ENCODE measurements at regions not wholly inside any gene's neighbourhood (a gene's known extent, or its start where the extent isn't known, plus 50 kb on each side); places are given as distances from the start of the nearest gene placed in this dataset.

DNA sequence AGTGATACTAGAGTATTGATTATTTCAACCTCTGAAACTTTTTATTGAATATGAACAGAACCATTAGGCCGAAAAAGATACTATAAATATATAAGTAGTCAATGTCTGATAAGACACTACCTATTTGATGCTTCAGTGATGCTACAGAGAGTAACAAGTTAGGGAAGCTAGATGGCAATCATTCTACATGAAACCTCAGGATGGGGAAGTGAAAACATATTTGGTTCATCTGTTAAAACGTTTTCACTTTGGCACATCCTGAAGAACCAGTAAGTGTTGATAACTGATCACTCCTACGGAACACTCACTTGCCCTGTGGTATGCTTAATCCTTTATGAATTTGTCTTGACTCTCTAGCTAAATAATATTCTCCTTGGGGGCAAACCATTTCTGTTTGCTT, 1064.9 kb downstream of the NXPH1 start:
- TF ChIP-seq, protein P1, sequence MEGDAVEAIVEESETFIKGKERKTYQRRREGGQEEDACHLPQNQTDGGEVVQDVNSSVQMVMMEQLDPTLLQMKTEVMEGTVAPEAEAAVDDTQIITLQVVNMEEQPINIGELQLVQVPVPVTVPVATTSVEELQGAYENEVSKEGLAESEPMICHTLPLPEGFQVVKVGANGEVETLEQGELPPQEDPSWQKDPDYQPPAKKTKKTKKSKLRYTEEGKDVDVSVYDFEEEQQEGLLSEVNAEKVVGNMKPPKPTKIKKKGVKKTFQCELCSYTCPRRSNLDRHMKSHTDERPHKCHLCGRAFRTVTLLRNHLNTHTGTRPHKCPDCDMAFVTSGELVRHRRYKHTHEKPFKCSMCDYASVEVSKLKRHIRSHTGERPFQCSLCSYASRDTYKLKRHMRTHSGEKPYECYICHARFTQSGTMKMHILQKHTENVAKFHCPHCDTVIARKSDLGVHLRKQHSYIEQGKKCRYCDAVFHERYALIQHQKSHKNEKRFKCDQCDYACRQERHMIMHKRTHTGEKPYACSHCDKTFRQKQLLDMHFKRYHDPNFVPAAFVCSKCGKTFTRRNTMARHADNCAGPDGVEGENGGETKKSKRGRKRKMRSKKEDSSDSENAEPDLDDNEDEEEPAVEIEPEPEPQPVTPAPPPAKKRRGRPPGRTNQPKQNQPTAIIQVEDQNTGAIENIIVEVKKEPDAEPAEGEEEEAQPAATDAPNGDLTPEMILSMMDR (conservative IDR thresholded peaks at IDR 0.05), result no peak
- DNase-seq (ENCODE audit: low read depth, low spot score), result no peak
- Mint-ChIP-seq H3K36me3 (ENCODE audit: low read depth) (no peaks in the 10 kb centered on the region), H3K4me3 (no peak overlapping the region), H3K27ac (ENCODE audit: unreplicated experiment) (no peak overlapping the region), H3K4me1 (no peaks in the 10 kb centered on the region), H3K9me3 (peaks cover 3% of the 10 kb centered on the region), H3K27me3 (ENCODE audit: low read depth) (no peaks in the 10 kb centered on the region)

DNA sequence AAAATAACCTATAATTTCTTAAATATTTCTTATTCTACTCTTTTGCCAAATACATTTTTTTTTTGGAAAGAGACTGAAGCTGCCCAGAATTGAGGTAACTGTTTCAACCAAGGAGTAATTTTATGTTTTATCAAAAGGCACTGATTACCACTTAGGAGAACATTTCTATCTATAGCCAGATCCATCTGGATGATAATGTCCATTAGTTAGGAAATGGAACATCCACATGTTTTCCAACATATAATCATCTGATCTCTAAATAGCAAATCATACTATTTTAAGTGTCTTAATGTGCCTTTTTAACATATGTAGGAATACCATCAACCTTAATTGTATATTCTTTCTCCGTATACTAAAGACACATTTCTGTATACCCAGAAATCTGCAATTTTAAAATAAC, 1068.9 kb downstream of the NXPH1 start:
- H3K4me1 Mint-ChIP-seq, result no peaks in the 10 kb centered on the region
- H3K27ac Mint-ChIP-seq (ENCODE audit: unreplicated experiment), result no peak overlapping the region
- peaks cover 3% of the 10 kb centered on the region for H3K9me3 Mint-ChIP-seq

DNA sequence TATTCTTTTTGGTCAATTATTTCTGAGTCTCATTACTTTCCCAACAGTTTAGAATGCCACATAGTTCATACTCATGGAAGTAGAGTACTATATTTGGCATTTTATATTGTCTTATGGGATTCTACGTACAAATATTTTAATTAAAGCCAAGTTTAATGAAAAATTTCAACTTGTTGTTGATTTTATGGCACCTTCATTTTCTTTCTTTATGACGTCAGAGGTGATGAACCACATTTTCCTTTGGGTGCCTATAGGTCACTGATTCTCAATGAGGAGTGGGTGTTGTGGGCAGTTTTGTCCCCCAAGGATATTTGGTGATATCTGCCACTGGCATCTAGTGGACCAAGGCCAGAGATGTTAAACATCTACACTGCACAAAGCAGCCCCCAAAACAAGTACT, 1071.3 kb downstream of the NXPH1 start:
- Mint-ChIP-seq H3K36me3 (ENCODE audit: low read depth) (no peaks in the 10 kb centered on the region), H3K4me1 (no peaks in the 10 kb centered on the region), H3K27me3 (ENCODE audit: low read depth) (no peaks in the 10 kb centered on the region), H3K27ac (ENCODE audit: unreplicated experiment) (no peak overlapping the region), H3K9me3 (peaks cover 3% of the 10 kb centered on the region), H3K4me3 (no peak overlapping the region)
- DNase-seq (ENCODE audit: low read depth, low spot score), result no peak
- TF ChIP-seq, protein P1 (conservative IDR thresholded peaks at IDR 0.05), result no peak

More for the DNA sequence above, 1068.9 kb downstream of the NXPH1 start:
- no peak overlapping the region for H3K4me3 Mint-ChIP-seq
- no peaks in the 10 kb centered on the region for H3K27me3 Mint-ChIP-seq (ENCODE audit: low read depth)
- DNase-seq (ENCODE audit: low read depth, low spot score), result no peak
- TF ChIP-seq, protein P1 (conservative IDR thresholded peaks at IDR 0.05), result no peak
- H3K36me3 Mint-ChIP-seq (ENCODE audit: low read depth), result no peaks in the 10 kb centered on the region

DNA sequence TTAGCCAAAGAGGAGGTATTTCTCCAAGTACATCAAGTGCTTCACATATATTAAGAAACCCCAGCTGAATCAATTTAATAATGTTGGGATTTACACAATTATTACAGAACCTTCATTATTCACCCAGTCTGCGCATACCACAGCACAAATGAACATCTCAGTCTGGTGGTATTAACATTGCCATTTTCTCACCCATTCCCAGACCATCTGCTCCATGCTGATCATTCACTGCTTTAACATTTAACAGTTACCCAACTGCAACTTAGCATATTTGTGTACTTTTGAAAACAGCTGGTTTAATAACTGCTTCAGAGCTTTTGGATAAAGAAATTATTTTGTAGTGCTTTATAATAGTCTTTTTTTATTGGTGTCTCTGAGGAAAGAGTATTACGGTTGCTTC, 1072.1 kb downstream of the NXPH1 start:
- TF ChIP-seq, protein P1 (conservative IDR thresholded peaks at IDR 0.05), result no peak
- no peak overlapping the region for H3K4me3 Mint-ChIP-seq
- H3K27me3 Mint-ChIP-seq (ENCODE audit: low read depth), result no peaks in the 10 kb centered on the region
- no peaks in the 10 kb centered on the region for H3K4me1 Mint-ChIP-seq
- no peak for DNase-seq (ENCODE audit: low read depth, low spot score)
- no peak overlapping the region for H3K27ac Mint-ChIP-seq (ENCODE audit: unreplicated experiment)
- H3K36me3 Mint-ChIP-seq (ENCODE audit: low read depth), result no peaks in the 10 kb centered on the region
- H3K9me3 Mint-ChIP-seq, result no peaks in the 10 kb centered on the region

DNA sequence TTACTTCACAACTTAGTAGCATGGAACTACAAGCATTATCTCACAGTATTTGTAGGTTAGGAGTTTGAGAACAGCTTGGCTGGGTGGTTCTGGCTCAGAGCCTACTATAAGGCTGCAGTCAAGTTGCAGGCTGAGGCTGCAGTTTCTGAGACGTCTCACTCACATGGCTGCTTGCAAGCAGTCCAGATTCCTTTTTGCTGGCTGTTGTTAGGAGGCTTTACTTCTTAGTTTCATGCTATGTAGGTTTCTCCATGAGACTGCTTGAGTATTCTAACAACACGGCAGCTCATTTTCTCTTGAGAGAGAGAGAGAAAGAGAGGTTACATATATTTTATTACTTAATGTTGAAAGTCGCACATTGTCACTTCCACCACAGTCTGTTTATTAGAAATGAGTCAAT, 1073.9 kb downstream of the NXPH1 start:
- no peak overlapping the region for H3K4me3 Mint-ChIP-seq
- H3K4me1 Mint-ChIP-seq, result no peaks in the 10 kb centered on the region
- TF ChIP-seq, protein P1 (conservative IDR thresholded peaks at IDR 0.05), result no peak
- no peaks in the 10 kb centered on the region for H3K36me3 Mint-ChIP-seq (ENCODE audit: low read depth)
- H3K27ac Mint-ChIP-seq (ENCODE audit: unreplicated experiment), result no peak overlapping the region
- no peak for DNase-seq (ENCODE audit: low read depth, low spot score)
- no peaks in the 10 kb centered on the region for H3K27me3 Mint-ChIP-seq (ENCODE audit: low read depth)
- no peaks in the 10 kb centered on the region for H3K9me3 Mint-ChIP-seq

DNA sequence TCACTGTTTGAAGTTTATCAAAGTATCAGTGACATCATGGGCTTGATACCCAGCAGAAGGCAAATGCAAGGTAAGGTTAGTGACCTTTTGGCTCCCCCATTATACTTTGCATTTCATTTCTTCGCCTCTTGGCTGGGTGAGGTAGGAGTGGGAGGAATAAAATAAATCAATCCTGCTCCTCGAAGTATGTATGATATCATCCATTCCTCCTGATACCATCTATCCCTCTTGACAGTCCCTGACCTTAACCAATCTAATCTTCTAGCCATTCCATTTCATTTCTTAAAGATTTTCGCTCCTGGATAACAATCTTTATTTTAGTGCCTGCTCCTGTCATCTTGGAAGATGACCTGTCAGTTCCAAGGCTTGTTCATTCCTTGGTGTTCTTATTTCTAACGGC, 1083.3 kb downstream of the NXPH1 start:
- DNase-seq (ENCODE audit: low read depth, low spot score), result no peak
- Mint-ChIP-seq H3K9me3 (no peaks in the 10 kb centered on the region), H3K27me3 (ENCODE audit: low read depth) (no peaks in the 10 kb centered on the region), H3K4me1 (peaks cover 5% of the 10 kb centered on the region), H3K36me3 (ENCODE audit: low read depth) (no peaks in the 10 kb centered on the region), H3K27ac (ENCODE audit: unreplicated experiment) (no peak overlapping the region), H3K4me3 (no peak overlapping the region)
- TF ChIP-seq, protein P1 (conservative IDR thresholded peaks at IDR 0.05), result no peak

Data from neural crest cell (in vitro differentiated cells).